Fibroblast of mammary gland (primary cell): ENCODE measurements at regions not wholly inside any gene's neighbourhood (a gene's known extent, or its start where the extent isn't known, plus 50 kb on each side); places are given as distances from the start of the nearest gene placed in this dataset.
A peak's percentile ranks its signal among the peaks of the same experiment; 100 is the strongest.

ENCODE experiments used
- DNase-seq: peaks from one replicate; pipeline ENCODE4 v3.0.0-alpha.2; 2010; ENCODE audit warnings: low read depth
- H3K4me3 ChIP-seq: 2 replicates; pipeline ENCODE4 v1.5.1; 2011; ENCODE audit warnings: low read depth, mild to moderate bottlenecking, low read length, moderate library complexity; ENCODE audit not compliant: control insufficient read depth
- TF ChIP-seq, protein P1 (sequence below): conservative IDR thresholded peaks from 2 replicates; pipeline ENCODE4 v1.5.1; 2011; ENCODE audit warnings: low read depth, low read length, inconsistent platforms; ENCODE audit not compliant: control insufficient read depth, insufficient read depth

DNA sequence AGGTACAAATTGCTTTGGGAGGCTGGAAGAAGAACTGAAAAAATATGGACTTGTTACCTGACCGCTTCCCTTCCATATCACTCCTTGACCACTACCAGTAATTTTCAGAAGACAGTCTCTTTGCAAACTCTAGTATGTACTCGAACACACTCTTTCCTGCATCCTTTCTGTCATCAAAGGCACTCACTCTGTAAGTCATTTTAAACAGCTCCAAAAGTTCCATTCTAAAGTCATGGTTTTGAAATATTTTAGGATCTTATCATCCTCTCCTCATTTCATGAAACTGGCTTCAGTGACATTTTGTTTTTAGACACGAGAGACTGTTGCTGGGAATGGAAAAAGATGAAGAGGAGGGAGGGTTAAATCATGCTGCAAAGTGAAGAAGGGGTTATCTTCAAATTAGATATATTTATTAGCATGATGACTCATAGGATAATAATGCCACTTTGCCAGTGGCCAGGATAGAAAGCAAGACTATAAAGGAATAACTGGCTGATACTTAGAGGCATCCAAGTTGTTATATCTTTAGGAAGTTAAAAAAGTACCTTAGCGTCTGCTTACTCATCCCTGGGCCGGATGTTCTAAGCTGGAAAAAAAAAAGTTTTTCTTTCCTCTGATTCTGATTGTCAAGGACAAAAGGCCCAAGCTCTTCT is 549.3 kb downstream of the METTL15 start:
- no peak overlapping the region for H3K4me3 ChIP-seq
- TF ChIP-seq, protein P1, sequence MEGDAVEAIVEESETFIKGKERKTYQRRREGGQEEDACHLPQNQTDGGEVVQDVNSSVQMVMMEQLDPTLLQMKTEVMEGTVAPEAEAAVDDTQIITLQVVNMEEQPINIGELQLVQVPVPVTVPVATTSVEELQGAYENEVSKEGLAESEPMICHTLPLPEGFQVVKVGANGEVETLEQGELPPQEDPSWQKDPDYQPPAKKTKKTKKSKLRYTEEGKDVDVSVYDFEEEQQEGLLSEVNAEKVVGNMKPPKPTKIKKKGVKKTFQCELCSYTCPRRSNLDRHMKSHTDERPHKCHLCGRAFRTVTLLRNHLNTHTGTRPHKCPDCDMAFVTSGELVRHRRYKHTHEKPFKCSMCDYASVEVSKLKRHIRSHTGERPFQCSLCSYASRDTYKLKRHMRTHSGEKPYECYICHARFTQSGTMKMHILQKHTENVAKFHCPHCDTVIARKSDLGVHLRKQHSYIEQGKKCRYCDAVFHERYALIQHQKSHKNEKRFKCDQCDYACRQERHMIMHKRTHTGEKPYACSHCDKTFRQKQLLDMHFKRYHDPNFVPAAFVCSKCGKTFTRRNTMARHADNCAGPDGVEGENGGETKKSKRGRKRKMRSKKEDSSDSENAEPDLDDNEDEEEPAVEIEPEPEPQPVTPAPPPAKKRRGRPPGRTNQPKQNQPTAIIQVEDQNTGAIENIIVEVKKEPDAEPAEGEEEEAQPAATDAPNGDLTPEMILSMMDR: no peak
- no peak for DNase-seq

DNA sequence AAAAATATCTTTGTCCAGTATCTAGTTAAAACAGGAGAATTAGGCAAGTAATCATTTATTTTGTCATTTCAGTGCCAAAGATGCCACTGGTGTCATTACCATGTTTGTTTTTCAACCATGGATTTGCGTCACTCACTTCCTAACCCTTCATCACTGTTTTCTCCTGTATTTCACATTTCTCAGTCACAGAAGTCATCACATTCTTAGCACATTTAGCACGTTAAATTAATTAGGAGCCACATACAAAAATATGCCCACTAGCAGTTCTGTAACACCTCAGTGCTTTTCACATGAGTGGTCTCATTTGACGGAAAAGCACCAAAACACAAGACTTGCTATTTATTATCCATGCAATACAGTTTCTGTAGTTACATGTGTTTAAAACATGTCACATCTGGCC is 546.0 kb downstream of the METTL15 start:
- no peak overlapping the region for H3K4me3 ChIP-seq
- TF ChIP-seq, protein P1: no peak
- no peak for DNase-seq

DNA sequence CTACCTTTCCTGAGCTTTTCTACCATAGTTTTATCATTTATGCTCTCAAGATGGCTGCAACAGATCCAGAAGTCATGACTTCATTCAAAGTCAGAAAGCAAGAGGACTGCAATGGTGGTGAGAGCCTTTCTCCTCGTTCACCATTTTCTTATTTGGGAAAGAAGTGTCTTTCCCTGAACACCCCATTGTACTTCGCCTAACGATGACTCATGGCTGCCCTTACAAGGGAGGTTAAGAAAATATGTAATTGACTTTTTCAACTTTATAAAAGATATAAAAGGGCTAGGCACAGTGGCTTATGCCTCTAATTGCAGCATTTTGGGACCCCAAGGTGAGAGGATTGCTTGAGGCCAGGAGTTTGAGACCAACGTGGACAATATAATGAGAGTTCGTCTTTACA is 541.7 kb downstream of the METTL15 start:
- H3K4me3 ChIP-seq: no peak overlapping the region
- TF ChIP-seq, protein P1: no peak
- peak; percentile 10 for DNase-seq

DNA sequence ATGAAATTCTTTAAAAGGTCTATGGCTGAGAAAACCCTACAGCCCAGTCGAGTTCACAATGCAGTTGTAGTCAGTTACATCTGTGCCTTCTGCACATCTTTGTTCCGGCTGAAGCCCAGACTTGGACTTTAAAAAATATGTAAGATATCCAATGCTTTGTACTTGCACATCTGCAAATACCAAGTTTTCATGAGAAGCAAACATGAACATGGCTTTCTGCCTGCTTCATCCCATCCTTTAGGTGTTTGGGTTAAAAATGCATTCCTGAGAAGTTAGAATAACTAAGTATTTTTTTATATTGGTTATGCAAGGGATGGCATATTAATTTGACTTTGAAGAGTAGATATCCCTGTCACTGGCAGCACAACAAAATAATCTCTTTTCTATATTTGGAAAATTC is 528.4 kb downstream of the METTL15 start:
- DNase-seq: no peak
- TF ChIP-seq, protein P1: no peak
- no peak overlapping the region for H3K4me3 ChIP-seq

DNA sequence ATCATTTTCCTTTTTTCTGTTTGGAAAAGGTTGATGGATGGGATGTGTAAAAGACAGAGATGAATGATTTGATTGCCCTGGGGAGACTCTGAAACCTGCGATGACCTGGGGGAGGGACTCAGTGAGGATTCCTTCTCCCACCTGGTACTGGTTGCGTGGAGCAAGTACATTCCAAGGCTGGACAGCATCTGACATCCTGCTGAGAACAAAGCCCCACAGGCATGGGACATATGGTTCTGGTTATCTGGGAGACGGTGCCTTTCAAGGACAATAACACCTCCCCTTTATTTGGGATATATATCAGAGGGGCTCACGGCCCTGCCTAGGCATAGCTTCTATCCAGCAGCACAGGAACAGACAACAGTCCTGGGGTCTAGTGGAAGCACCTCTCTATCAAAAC is 527.8 kb downstream of the METTL15 start:
- DNase-seq: no peak
- H3K4me3 ChIP-seq: no peak overlapping the region
- TF ChIP-seq, protein P1: no peak

DNA sequence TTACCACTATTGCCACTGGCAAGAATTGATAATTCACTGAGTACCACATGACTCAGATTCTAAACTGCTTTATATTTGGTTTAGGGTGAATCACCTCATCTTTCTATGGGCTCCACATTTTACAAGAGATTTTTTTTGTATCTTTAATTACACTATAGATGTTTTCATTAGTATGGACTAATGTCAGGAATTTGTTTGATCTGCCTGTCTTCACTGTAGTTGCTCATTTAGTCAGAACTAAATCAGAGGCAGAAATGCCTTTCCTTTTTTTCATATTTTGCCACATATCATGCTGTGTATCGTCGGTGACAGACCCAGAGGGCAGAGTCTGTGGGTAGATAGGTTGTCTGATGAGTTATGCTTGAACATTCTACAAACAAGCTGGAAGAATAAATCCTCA is 524.1 kb downstream of the METTL15 start:
- TF ChIP-seq, protein P1: no peak
- DNase-seq: peak; percentile 2
- no peak overlapping the region for H3K4me3 ChIP-seq

DNA sequence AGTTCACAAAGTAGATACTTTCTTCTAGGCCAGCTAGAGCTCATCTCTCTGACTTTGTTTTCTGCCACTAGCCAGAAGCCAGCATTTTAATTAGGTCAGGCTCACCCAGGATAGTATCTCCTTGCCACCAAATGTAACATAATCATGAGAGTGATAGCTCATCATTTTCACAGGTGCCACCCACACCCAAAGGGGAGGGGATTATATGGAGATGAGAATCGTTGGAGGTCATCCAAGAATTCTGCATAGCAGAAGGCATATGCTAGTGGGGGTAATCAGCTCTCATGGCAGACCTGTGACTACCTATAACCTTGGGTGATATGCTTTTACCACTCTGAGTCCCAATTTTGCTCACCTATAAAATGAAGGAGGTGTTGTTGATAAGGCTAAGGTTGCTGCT is 523.0 kb downstream of the METTL15 start:
- H3K4me3 ChIP-seq: no peak overlapping the region
- TF ChIP-seq, protein P1: no peak
- no peak for DNase-seq
